GM21381 (cell line): ENCODE measurements at regions not wholly inside any gene's neighbourhood (a gene's known extent, or its start where the extent isn't known, plus 50 kb on each side); places are given as distances from the start of the nearest gene placed in this dataset.

Experiments
- ATAC-seq: cut with Tn5 transposase; IDR thresholded peaks from one replicate; pipeline ENCODE4 v1.9.1; 2021; ENCODE audit warnings: mild to moderate bottlenecking, moderate library complexity; ENCODE audit not compliant: unreplicated experiment

- ATAC-seq = no peak
Observed at GRCh38 chr5:124665035-124665434, 81.4 kb downstream of the ZNF608 start.

- no peak for ATAC-seq
Observed at GRCh38 chr5:124664287-124664686, 82.2 kb downstream of the ZNF608 start.

DNA sequence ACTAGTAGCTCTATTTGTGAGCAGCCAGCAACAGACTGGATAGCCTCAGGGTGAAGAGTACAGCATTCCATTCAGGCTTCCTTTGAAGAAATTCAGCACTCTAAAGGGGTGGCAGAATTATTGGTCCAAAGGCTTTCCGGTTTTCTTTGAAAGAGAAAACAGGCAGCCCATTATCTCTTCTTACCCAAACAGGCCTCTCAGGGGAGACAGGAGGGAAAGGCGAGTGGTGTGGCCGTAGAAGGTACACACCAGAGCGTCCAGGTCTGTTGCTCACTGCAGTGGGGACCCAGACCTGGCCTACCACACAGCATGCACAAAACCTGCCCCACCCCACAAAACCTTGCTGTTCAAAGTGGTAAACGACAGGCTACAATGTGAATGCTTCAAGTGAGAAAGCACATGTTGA is 83.3 kb downstream of the ZNF608 start:
- ATAC-seq = no peak

GRCh38 chr5:124662181-124662781 is 84.2 kb downstream of the ZNF608 start:
- ATAC-seq = no peak

DNA sequence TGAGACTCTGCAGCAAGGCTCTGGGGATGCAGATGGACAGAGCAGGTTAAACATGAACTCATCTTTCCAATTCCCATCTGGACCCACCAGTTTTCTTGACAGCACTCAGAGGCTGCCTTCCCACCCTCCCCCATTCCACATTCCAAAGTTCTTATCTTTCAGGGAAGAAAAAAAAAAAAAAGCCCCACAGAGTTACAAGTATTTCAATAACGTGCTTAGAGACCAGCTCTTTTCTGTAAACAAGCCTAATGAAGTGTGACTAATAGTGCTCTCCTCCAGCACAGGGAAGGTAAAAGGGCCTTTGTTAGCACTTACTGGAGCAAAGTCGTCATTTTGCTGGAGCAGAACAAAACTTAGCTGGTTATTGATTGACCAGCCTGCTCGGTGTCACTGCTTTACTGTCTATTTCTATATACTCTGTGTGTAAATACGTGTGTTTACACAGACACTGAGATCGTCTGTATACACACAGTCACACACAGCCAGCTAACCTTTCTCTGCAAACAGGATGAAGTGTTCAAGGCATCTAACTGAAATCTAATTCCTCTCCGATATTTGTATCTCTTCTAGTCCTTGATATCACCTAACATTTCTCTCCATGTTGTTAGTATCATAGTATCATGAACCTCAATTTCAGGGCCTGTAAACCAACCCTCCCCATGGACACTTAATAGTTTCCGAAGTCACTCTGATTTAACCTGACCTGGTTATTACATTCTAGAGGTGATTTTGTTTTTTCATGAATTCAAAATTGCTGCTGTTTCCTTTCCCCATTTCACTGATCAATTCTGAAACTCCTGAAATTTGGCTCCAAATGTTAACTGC is 84.9 kb downstream of the ZNF608 start:
- no peak for ATAC-seq

DNA sequence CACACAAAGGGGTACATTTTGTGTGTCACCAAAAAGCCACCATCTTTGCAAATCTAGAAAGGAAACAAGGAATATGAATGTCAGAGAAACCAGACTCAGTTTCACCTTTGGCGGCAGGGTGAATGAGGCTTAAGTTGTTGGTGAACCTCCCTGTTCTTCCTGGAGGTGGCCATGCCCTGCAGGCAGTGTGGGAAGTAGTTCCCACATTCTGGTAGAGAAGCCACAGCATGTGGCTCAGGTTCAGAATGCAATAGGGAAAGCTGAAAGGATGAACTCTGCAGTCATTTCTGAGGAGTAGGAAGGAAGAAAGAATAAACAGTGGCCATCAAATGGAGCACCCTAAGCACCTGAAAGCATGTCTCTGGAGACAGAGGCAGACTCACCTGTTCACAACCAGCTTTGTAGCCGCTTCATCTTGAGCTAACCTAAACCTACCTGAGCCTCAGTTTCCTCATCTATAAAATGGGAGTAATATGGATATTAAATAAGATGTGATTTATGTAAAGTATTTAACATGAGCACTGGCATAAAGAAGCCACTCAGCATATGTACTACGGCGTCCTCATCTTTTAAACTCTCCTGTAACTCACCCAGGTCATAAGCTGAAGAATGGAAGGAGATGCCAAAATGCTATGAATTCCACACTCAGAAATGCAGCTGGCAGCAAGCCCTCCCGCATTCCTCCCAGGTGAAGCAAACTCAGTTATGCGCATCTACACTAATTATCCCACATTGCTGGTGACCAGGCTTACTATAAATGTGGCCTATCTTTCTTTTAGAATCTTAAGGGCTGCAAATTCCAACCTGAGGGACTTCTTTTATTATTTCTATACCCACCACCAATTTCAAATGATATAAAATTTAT is 86.0 kb downstream of the ZNF608 start:
- ATAC-seq = no peak

DNA sequence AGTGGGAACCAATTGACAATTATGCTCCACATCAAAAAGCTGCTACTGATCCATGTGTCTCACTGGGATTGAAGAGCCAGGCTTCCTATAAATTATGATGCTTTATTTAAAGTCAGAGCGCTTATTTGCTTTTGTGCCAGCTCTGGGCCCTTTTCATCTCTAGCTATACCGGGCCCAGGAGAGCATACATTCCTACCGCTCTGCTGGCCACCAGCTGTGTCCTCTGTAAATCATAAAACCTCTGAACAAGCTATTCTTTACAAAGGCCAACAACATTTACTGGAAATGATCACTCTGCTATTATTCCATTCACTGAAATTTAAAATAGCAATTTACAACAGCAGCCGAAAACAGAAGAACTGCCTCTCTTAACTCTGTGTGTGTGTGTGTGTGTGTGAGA is 86.6 kb downstream of the ZNF608 start:
- no peak for ATAC-seq

GRCh38 chr5:124658867-124659557 is 87.4 kb downstream of the ZNF608 start:
- no peak for ATAC-seq

GRCh38 chr5:124655921-124656511 is 90.4 kb downstream of the ZNF608 start:
- no peak for ATAC-seq

GRCh38 chr5:124655251-124655917 is 91.1 kb downstream of the ZNF608 start:
- ATAC-seq = no peak

- ATAC-seq = no peak
Observed at GRCh38 chr5:124654418-124654817, 92.0 kb downstream of the ZNF608 start.

- no peak for ATAC-seq
Observed at GRCh38 chr5:124653666-124654065, 92.8 kb downstream of the ZNF608 start.

DNA sequence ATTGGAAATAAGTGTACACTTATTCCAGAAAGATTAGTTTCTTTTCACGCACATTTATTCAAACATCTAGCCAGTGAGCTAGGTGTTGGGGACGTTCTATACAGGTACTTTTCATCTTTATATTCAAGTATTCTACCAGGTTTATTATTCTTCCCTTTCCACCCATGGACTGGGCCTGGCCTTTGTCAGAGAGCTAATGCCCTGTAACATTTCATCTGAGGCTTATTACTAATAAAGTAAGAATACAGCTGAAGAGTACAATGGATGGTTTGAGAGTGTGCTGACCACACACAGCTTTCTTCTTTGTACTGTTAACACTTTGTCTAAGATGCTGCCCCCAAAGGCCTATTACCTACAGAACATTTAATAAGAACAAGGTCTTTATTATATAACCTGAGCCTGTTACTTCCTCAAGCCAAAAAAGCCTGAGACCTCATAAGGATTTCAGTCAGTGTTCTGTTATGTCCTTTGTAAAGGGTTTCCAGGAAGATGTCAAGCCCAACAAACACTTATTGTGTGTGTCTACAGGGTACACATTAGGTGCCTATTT is 93.5 kb downstream of the ZNF608 start:
- no peak for ATAC-seq

DNA sequence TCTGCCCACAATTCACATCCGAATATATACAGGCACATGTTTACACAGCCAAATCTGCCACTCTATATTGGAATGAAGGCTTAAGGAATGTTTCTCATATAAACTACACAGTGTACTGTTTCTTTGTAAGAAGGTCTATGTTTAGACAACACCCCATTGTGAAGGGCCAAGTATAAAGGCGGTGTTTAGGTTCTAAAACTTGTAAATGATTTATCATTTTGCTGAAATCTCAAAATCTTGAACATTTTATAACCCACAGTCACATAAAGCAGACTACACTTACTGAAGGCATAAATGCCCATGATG is 94.0 kb downstream of the ZNF608 start:
- no peak for ATAC-seq

- ATAC-seq = peak; percentile 26
Observed at GRCh38 chr5:124651663-124652513, 94.6 kb downstream of the ZNF608 start.

GRCh38 chr5:124650951-124651662 is 95.3 kb downstream of the ZNF608 start:
- ATAC-seq = no peak

- peak; percentile 55 for ATAC-seq
Observed at GRCh38 chr5:124650147-124650561, 96.3 kb downstream of the ZNF608 start.

- ATAC-seq = peak; percentile 76
Observed at GRCh38 chr5:124649491-124650146, 96.8 kb downstream of the ZNF608 start.
